K562 (cell line): ENCODE measurements at regions not wholly inside any gene's neighbourhood (a gene's known extent, or its start where the extent isn't known, plus 50 kb on each side); places are given as distances from the start of the nearest gene placed in this dataset.

Source experiments
- ATAC-seq: fragments of 200-7000 bp; cut with Tn5 transposase; 3 replicates; pipeline ENCODE4 v1.9.1; 2020; ENCODE audit warnings: moderate library complexity
- BruUV-seq: library from RNA; stranded (reverse); fragments of 400-500 nt; replicated peaks from 2 replicates; lab custom pipeline; 2021; lab: Mats Ljungman, UMichigan
- CTCF ChIA-PET: fragments of 300-600 bp; formaldehyde crosslinking; extraction: SDS; loops from one replicate; lab custom pipeline; 2021; ENCODE audit warnings: low intra/inter-chr PET ratio; lab: Yijun Ruan, JAX
- POLR2A ChIA-PET: fragments of 300-600, 350-650 bp; sonication (Branson Sonifier 250); formaldehyde crosslinking; extraction: SDS; loops from one replicate; lab custom pipeline; 2021; ENCODE audit warnings: antibody characterized with exemption, inconsistent platforms; lab: Yijun Ruan, JAX
- DNase-seq, 4 experiments: peaks; one replicate each; pipeline versions ENCODE4 v3.0.0 to v3.0.0-alpha.2; 2011 to 2018; ENCODE audit warnings: low spot score in 3 of 4, mixed read lengths in 3 of 4; ENCODE audit errors: extremely low read depth in 1 of 4
- FAIRE-seq: peaks from 2 replicates; lab custom pipeline; 2011; peaks lifted over from hg19 to GRCh38; lab: Jason Lieb, UNC
- H2AFZ ChIP-seq: 2 replicates; pipeline ENCODE4 v1.6.0; 2011; ENCODE audit warnings: low read depth, low read length, control low read depth, inconsistent platforms
- H3K27ac ChIP-seq: fragments of 200-600 bp; 3 replicates; pipeline ENCODE4 v1.8.0; 2011; ENCODE audit warnings: low read depth, mild to moderate bottlenecking, control low read depth, inconsistent platforms, low read length, moderate library complexity, mixed read lengths; ENCODE audit errors: extremely low read depth
- H3K27me3 ChIP-seq, 2 experiments: fragments of 300-600 bp in 1 of 2; 2 replicates in 1 of 2; 3 replicates in 1 of 2; pipeline versions ENCODE4 v1.6.0 to v1.8.0; 2011; ENCODE audit warnings: inconsistent platforms in 2 of 2, low read length in 2 of 2, mild to moderate bottlenecking in 1 of 2, mixed read lengths in 1 of 2, moderate library complexity in 1 of 2; ENCODE audit not compliant: control insufficient read depth in 2 of 2, insufficient read depth in 2 of 2
- H3K36me3 ChIP-seq: fragments of 300-600 bp; 3 replicates; pipeline ENCODE4 v1.8.0; 2011; ENCODE audit warnings: mild to moderate bottlenecking, low read length, inconsistent platforms; ENCODE audit not compliant: control insufficient read depth, insufficient read depth
- H3K4me1 ChIP-seq, 2 experiments: fragments of 200-600 bp in 1 of 2; replicated peaks in 1 of 2; 2 replicates in 1 of 2; 3 replicates in 1 of 2; pipeline versions ENCODE4 v1.5.1 to v1.8.0; 2011; ENCODE audit warnings: inconsistent platforms in 2 of 2, low read length in 2 of 2, mild to moderate bottlenecking in 1 of 2, mixed read lengths in 1 of 2, moderate library complexity in 1 of 2; ENCODE audit not compliant: control insufficient read depth in 2 of 2, insufficient read depth in 2 of 2
- H3K4me2 ChIP-seq: 2 replicates; pipeline ENCODE4 v1.6.1; 2011; ENCODE audit warnings: low read length, control low read depth, inconsistent platforms, mixed read lengths; ENCODE audit not compliant: insufficient read depth
- H3K4me3 ChIP-seq: fragments of 200-600 bp; sonication (generic), shearing (Covaris generic); 2 replicates; pipeline ENCODE4 v1.5.1; 2016; ENCODE audit warnings: control low read depth, inconsistent platforms
- H3K79me2 ChIP-seq: fragments of 200-600 bp; 3 replicates; pipeline ENCODE4 v1.8.0; 2011; ENCODE audit warnings: low read length, inconsistent platforms; ENCODE audit not compliant: control insufficient read depth, insufficient read depth
- H3K9ac ChIP-seq, 2 experiments: 2 replicates each; pipeline versions ENCODE4 v1.6.0 to v1.6.1; 2011; ENCODE audit warnings: low read depth in 2 of 2, low read length in 2 of 2, control low read depth in 1 of 2, inconsistent platforms in 1 of 2, mild to moderate bottlenecking in 1 of 2, mixed read lengths in 1 of 2; ENCODE audit not compliant: insufficient read depth in 1 of 2
- H3K9me1 ChIP-seq: one replicate; pipeline ENCODE4 v1.6.0; 2011; ENCODE audit warnings: inconsistent platforms, mild to moderate bottlenecking, low read length, moderate library complexity; ENCODE audit not compliant: control insufficient read depth, insufficient read depth
- H3K9me3 ChIP-seq: replicated peaks from 2 replicates; pipeline ENCODE4 v1.5.1; 2011; ENCODE audit warnings: low read depth, low read length, inconsistent platforms; ENCODE audit not compliant: control insufficient read depth, insufficient read depth
- H4K20me1 ChIP-seq: replicated peaks from 2 replicates; pipeline ENCODE4 v1.6.1; 2011; ENCODE audit warnings: low read length, inconsistent platforms, mixed read lengths; ENCODE audit not compliant: control insufficient read depth, insufficient read depth
- C11orf30 ChIP-seq: fragments of 450-650 bp; IDR thresholded peaks from 2 replicates; pipeline ENCODE4 v1.6.1; 2016; ENCODE audit warnings: low read depth, mild to moderate bottlenecking
- CREM ChIP-seq: IDR thresholded peaks from 2 replicates; pipeline ENCODE4 v1.6.1; 2014; ENCODE audit warnings: antibody characterized with exemption, low read depth
- NR2F6 ChIP-seq: fragments of 450-650 bp; formaldehyde crosslinking; IDR thresholded peaks from 2 replicates; pipeline ENCODE4 v1.4.0; 2020; ENCODE audit warnings: mild to moderate bottlenecking
- SMAD2 ChIP-seq: fragments of 150-350 bp; IDR thresholded peaks from 2 replicates; pipeline ENCODE4 v1.6.1; 2014; ENCODE audit warnings: low read depth, mild to moderate bottlenecking, low read length
- TCF3 ChIP-seq: sonication (generic); formaldehyde crosslinking; IDR thresholded peaks from 2 replicates; pipeline ENCODE4 v1.4.0; 2020; ENCODE audit warnings: mild to moderate bottlenecking, missing genetic modification reagents
- ZNF316 ChIP-seq: fragments of 450-650 bp; IDR thresholded peaks from 2 replicates; pipeline ENCODE4 v1.6.1; 2016
- WGBS: fragments of 100-300 bp; shearing (Covaris generic); methylation state at CpG from one replicate; pipeline ENCODE4 v1.1.6; 2016; ENCODE audit warnings: low coverage, mixed read lengths; ENCODE audit not compliant: insufficient coverage; ENCODE audit errors: missing lambda C conversion rate; 5-methylcytosine and 5-hydroxymethylcytosine counted together
- in situ Hi-C: fragments of 300-500 bp; cut with MboI; formaldehyde crosslinking; loops from 4 replicates; pipeline ENCODE4 v1.15.0; 2018; ENCODE audit warnings: inconsistent platforms, mixed read lengths
- intact Hi-C: fragments of 100-400 bp; cut with micrococcal nuclease; formaldehyde crosslinking; loops from 2 replicates; pipeline ENCODE4 v1.14.2; 2022
- TF ChIP-seq, protein P1 (sequence below): fragments of 200-800 bp; sonication (Bioruptor generic); IDR thresholded peaks from 2 replicates; pipeline ENCODE4 v1.6.1; 2016; ENCODE audit warnings: missing genetic modification characterization, missing compliant biosample characterization

DNA sequence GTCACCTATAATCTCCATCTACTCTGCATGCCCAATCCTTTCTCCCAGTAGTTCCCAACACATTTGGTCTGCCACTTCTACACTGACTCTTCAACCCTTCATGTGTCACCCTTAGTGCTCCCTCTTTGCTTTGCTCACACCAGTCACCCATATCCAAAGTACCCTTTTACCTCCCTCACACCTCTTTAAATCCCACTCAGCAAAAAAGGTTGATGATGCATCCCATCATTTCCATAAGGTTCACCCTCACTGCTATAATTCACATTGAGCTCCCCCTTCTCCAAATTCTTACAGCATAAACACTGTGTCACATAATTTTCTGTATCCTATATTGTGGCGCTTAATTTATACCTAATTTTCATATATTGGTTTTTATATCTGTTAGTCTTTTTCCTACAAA, 83.8 kb upstream of the ATP1B1 start:
- FAIRE-seq (no peak), ATAC-seq (no peak), DNase-seq (no peak)
- in situ Hi-C loops (loop anchor here (10.0 kb wide), 1 partner anchor 332 kb away; no protein-coding TSS in a partner anchor), intact Hi-C loops (no loop called here)
- Histone ChIP-seq H3K9me3 (no peaks in the 10 kb centered on the region), H3K9ac (no peak overlapping the region), H3K36me3 (no peaks in the 10 kb centered on the region), H2AFZ (no peak overlapping the region), H3K27me3 (no peaks in the 10 kb centered on the region), H4K20me1 (no peaks in the 10 kb centered on the region), H3K9me1 (no peaks in the 10 kb centered on the region), H3K4me1 (no peaks in the 10 kb centered on the region; a peak in 1 of 5 replicates), H3K27ac (no peak overlapping the region), H3K4me2 (no peak overlapping the region), H3K79me2 (no peaks in the 10 kb centered on the region), H3K4me3 (no peak overlapping the region)
- WGBS: 0% methylated on average over 1 of the region's 1 CpG
- CTCF ChIA-PET: no interaction called here
- no TSS peak for BruUV-seq
- no peak for TF ChIP-seq SMAD2
- no peak for TF ChIP-seq NR2F6 (CRISPR knock-in tag)
- peak; percentile 53; the same call in 1 of the 2 replicates for TF ChIP-seq ZNF316
- TF ChIP-seq, protein P1, sequence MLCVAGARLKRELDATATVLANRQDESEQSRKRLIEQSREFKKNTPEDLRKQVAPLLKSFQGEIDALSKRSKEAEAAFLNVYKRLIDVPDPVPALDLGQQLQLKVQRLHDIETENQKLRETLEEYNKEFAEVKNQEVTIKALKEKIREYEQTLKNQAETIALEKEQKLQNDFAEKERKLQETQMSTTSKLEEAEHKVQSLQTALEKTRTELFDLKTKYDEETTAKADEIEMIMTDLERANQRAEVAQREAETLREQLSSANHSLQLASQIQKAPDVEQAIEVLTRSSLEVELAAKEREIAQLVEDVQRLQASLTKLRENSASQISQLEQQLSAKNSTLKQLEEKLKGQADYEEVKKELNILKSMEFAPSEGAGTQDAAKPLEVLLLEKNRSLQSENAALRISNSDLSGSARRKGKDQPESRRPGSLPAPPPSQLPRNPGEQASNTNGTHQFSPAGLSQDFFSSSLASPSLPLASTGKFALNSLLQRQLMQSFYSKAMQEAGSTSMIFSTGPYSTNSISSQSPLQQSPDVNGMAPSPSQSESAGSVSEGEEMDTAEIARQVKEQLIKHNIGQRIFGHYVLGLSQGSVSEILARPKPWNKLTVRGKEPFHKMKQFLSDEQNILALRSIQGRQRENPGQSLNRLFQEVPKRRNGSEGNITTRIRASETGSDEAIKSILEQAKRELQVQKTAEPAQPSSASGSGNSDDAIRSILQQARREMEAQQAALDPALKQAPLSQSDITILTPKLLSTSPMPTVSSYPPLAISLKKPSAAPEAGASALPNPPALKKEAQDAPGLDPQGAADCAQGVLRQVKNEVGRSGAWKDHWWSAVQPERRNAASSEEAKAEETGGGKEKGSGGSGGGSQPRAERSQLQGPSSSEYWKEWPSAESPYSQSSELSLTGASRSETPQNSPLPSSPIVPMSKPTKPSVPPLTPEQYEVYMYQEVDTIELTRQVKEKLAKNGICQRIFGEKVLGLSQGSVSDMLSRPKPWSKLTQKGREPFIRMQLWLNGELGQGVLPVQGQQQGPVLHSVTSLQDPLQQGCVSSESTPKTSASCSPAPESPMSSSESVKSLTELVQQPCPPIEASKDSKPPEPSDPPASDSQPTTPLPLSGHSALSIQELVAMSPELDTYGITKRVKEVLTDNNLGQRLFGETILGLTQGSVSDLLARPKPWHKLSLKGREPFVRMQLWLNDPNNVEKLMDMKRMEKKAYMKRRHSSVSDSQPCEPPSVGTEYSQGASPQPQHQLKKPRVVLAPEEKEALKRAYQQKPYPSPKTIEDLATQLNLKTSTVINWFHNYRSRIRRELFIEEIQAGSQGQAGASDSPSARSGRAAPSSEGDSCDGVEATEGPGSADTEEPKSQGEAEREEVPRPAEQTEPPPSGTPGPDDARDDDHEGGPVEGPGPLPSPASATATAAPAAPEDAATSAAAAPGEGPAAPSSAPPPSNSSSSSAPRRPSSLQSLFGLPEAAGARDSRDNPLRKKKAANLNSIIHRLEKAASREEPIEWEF (CRISPR knock-in tag): no peak
- no peak for TF ChIP-seq CREM
- TF ChIP-seq TCF3 (CRISPR knock-in tag): no peak
- peak; percentile 10; the same call in 1 of the 2 replicates for TF ChIP-seq C11orf30
- POLR2A ChIA-PET: no interaction called here
